Gastroesophageal sphincter (tissue), 4 donors: ENCODE measurements at regions not wholly inside any gene's neighbourhood (a gene's known extent, or its start where the extent isn't known, plus 50 kb on each side); places are given as distances from the start of the nearest gene placed in this dataset.
"Not testable (repeated sequence)": the region's sequence is repeated elsewhere in the genome, so short reads cannot be mapped to it uniquely, and the experiment has no call there.

Experiments
- ATAC-seq: fragments of 150-250 bp; one replicate; pipeline ENCODE4 v1.9.1; 2016; ENCODE audit warnings: mild to moderate bottlenecking, moderate library complexity
- H3K27ac ChIP-seq, 4 donors: fragments of 200-600 bp; sonication (generic) in 3 of 4; 1 replicate in 3 of 4; 2 replicates in 1 of 4; pipeline ENCODE4 v1.5.1; 2016 to 2019
- H3K27me3 ChIP-seq: fragments of 200-600 bp; sonication (generic); one replicate; pipeline ENCODE4 v1.5.1; 2019
- H3K36me3 ChIP-seq, 2 donors: fragments of 200-600 bp; sonication (generic); one replicate each; pipeline ENCODE4 v1.5.1; 2019; ENCODE audit warnings: control low read depth in 1 of 2
- H3K4me1 ChIP-seq, 3 donors: fragments of 200-600 bp; sonication (generic); 1 replicate in 2 of 3; 2 replicates in 1 of 3; pipeline ENCODE4 v1.5.1; 2016 to 2019; ENCODE audit warnings: control low read depth in 2 of 3
- H3K4me3 ChIP-seq, 2 donors: fragments of 200-600 bp; sonication (generic); one replicate each; pipeline ENCODE4 v1.5.1; 2019; ENCODE audit warnings: mild to moderate bottlenecking in 1 of 2, moderate library complexity in 1 of 2
- H3K9me3 ChIP-seq, 3 donors: fragments of 200-600 bp; sonication (generic); one replicate each; pipeline ENCODE4 v1.5.1; 2017 to 2019; ENCODE audit warnings: control low read depth in 2 of 3
- EP300 ChIP-seq: sonication (generic); formaldehyde crosslinking; IDR thresholded peaks from one replicate; pipeline ENCODE4 v1.6.1; 2017; ENCODE audit warnings: antibody characterized with exemption, mild to moderate bottlenecking
- POLR2A ChIP-seq, 2 donors: fragments of 450-650 bp; IDR thresholded peaks; one replicate each; pipeline ENCODE4 v1.6.1; 2017; ENCODE audit warnings: antibody characterized with exemption in 2 of 2, mild to moderate bottlenecking in 2 of 2, moderate library complexity in 1 of 2
- POLR2AphosphoS5 ChIP-seq: sonication (generic); formaldehyde crosslinking; IDR thresholded peaks from one replicate; pipeline ENCODE4 v1.6.1; 2017; ENCODE audit warnings: antibody characterized with exemption
- WGBS, 2 donors: methylation state at CpG; one replicate each; pipeline ENCODE4 v1.1.5; 2018; ENCODE audit warnings: low coverage in 1 of 2; 5-methylcytosine and 5-hydroxymethylcytosine counted together
- TF ChIP-seq, protein P1 (sequence below), 4 experiments: fragments of 200-600 bp in 2 of 4; fragments of 450-650 bp in 2 of 4; sonication (generic) in 1 of 4; IDR thresholded peaks; one replicate each; pipeline ENCODE4 v1.5.1; 2017 to 2019; ENCODE audit warnings: antibody characterized with exemption in 4 of 4, mild to moderate bottlenecking in 2 of 4, moderate library complexity in 2 of 4

DNA sequence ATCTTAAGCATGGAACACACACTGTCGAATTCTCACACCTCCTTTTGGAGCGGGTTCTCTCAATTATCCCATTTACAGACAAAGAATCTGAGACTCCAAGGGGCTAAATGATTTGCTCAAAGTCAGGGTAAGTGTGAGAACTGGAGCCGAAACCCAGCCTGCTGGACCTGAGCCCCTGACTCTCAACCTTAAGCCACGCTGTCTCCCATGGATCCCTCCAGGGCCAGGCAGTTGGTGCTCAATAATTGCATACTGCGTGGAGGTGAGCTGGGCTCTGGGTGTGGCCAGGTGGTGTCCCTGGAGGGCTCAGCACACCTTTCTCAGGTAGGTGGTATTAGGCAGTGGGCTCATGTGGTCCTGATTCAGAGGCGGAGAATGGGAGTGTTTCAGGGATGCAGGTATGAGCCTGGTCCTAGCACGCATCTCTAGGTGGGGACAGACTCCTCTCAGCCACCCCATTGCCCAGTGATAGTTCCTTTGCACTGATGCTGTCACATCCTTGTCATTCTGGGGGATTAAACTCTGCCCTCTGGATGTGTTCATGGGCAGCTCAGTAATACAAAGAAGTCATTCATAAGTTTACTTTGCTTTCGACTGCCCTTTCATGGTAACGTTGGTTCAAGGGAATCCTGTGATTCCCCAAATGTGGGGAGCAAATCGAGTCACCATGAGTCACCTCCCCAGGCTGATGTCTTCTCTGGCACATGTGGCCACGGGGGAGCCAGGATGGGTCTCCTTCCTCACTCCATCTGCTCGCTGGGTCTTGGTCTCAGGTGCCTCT, 399.5 kb upstream of the TNRC6C start:
- H3K27me3 ChIP-seq = no peaks in the 10 kb centered on the region
- H3K4me3 ChIP-seq = no peak overlapping the region
- peaks cover 0 to 28% (median 0%) of the 10 kb centered on the region in 3 donors for H3K4me1 ChIP-seq
- no peak overlapping the region for H3K27ac ChIP-seq
- no peaks in the 10 kb centered on the region for H3K9me3 ChIP-seq
- H3K36me3 ChIP-seq = peaks cover 0 to 7% of the 10 kb centered on the region in 2 donors
- ATAC-seq = no peak
- 89 to 90% methylated on average over 5 to 6 of the region's 12 CpGs for WGBS, 2 donors
- no peak for TF ChIP-seq POLR2AphosphoS5
- no peak for TF ChIP-seq POLR2A (IDR thresholded peaks at IDR 0.05)
- TF ChIP-seq, protein P1, sequence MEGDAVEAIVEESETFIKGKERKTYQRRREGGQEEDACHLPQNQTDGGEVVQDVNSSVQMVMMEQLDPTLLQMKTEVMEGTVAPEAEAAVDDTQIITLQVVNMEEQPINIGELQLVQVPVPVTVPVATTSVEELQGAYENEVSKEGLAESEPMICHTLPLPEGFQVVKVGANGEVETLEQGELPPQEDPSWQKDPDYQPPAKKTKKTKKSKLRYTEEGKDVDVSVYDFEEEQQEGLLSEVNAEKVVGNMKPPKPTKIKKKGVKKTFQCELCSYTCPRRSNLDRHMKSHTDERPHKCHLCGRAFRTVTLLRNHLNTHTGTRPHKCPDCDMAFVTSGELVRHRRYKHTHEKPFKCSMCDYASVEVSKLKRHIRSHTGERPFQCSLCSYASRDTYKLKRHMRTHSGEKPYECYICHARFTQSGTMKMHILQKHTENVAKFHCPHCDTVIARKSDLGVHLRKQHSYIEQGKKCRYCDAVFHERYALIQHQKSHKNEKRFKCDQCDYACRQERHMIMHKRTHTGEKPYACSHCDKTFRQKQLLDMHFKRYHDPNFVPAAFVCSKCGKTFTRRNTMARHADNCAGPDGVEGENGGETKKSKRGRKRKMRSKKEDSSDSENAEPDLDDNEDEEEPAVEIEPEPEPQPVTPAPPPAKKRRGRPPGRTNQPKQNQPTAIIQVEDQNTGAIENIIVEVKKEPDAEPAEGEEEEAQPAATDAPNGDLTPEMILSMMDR (IDR thresholded peaks at IDR 0.05) = no peak
- no peak for TF ChIP-seq EP300

GRCh38 chr17:77560381-77560780, 398.1 kb upstream of the TNRC6C start:
- no peak for ATAC-seq
- H3K4me1 ChIP-seq = peaks cover 0 to 14% (median 0%) of the 10 kb centered on the region in 3 donors
- TF ChIP-seq POLR2A (IDR thresholded peaks at IDR 0.05) (no peak), POLR2AphosphoS5 (no peak), EP300 (no peak)
- TF ChIP-seq, protein P1 (IDR thresholded peaks at IDR 0.05) = no peak
- no peak overlapping the region for H3K4me3 ChIP-seq
- H3K9me3 ChIP-seq = no peaks in the 10 kb centered on the region
- H3K27ac ChIP-seq = no peak overlapping the region
- WGBS, 2 donors = 70 to 79% methylated on average over 1 to 6 of the region's 10 CpGs
- no peaks in the 10 kb centered on the region for H3K27me3 ChIP-seq
- peaks cover 0 to 7% of the 10 kb centered on the region in 2 donors for H3K36me3 ChIP-seq

- no peak for ATAC-seq
- no peak for TF ChIP-seq POLR2AphosphoS5
- TF ChIP-seq EP300 = no peak
- TF ChIP-seq, protein P1 (IDR thresholded peaks at IDR 0.05) = no peak
- H3K9me3 ChIP-seq = no peaks in the 10 kb centered on the region
- H3K27me3 ChIP-seq = no peaks in the 10 kb centered on the region
- H3K4me1 ChIP-seq = peaks cover 0 to 10% (median 0%) of the 10 kb centered on the region in 3 donors
- H3K4me3 ChIP-seq = no peak overlapping the region
- WGBS, 2 donors = 88 to 91% methylated on average over 7 to 12 of the region's 13 CpGs
- no peak overlapping the region for H3K27ac ChIP-seq
- peaks cover 0 to 7% of the 10 kb centered on the region in 2 donors for H3K36me3 ChIP-seq
These were observed 397.7 kb upstream of the TNRC6C start for GRCh38 chr17:77560841-77561240.

DNA sequence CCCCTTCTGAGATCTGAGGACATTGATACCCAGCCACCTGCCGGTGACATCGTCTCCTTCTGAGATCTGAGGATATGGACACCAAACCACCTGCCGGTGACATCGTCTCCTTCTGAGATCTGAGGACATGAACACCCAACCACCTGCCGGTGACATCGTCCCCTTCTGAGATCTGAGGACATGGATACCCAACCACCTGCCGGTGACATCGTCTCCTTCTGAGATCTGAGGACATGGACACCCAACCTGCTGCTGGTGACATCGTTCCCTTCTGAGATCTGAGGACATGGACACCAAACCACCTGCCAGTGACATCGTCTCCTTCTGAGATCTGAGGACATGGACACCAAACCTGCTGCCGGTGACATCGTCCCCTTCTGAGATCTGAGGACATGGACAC, 396.1 kb upstream of the TNRC6C start:
- H3K4me3 ChIP-seq, H3K27ac ChIP-seq, ATAC-seq, H3K27me3 ChIP-seq, H3K9me3 ChIP-seq, H3K36me3 ChIP-seq, H3K4me1 ChIP-seq: not testable (repeated sequence)
- WGBS, 2 donors = 87% methylated on average over 3 of the region's 12 CpGs; no CpG with 5 or more reads in 1 of the 2 donors

GRCh38 chr17:77563439-77564102, 394.9 kb upstream of the TNRC6C start:
- Histone ChIP-seq H3K36me3 (peaks cover 0 to 7% of the 10 kb centered on the region in 2 donors), H3K27me3 (no peaks in the 10 kb centered on the region), H3K4me3 (no peak overlapping the region), H3K9me3 (no peaks in the 10 kb centered on the region), H3K4me1 (no peaks in the 10 kb centered on the region), H3K27ac (no peak overlapping the region)
- no peak for ATAC-seq
- 80 to 93% methylated on average over 1 to 3 of the region's 7 CpGs for WGBS, 2 donors
- no peak for TF ChIP-seq EP300
- no peak for TF ChIP-seq POLR2A (IDR thresholded peaks at IDR 0.05)
- no peak for TF ChIP-seq POLR2AphosphoS5
- TF ChIP-seq, protein P1 (IDR thresholded peaks at IDR 0.05) = no peak
